DND-41 (cell line): ENCODE measurements at regions not wholly inside any gene's neighbourhood (a gene's known extent, or its start where the extent isn't known, plus 50 kb on each side); places are given as distances from the start of the nearest gene placed in this dataset.

Source experiments
- EZH2 ChIP-seq: IDR thresholded peaks from 3 replicates; pipeline ENCODE4 v1.6.1; 2012; ENCODE audit warnings: borderline replicate concordance, low read depth, mild to moderate bottlenecking, moderate library complexity, low read length, inconsistent platforms; ENCODE audit not compliant: severe bottlenecking
- TF ChIP-seq, protein P1 (sequence below): IDR thresholded peaks from 2 replicates; pipeline ENCODE4 v1.5.1; 2012; ENCODE audit warnings: borderline replicate concordance, low read length, moderate library complexity, mild to moderate bottlenecking; ENCODE audit not compliant: poor library complexity, severe bottlenecking; ENCODE audit errors: extremely low read depth

DNA sequence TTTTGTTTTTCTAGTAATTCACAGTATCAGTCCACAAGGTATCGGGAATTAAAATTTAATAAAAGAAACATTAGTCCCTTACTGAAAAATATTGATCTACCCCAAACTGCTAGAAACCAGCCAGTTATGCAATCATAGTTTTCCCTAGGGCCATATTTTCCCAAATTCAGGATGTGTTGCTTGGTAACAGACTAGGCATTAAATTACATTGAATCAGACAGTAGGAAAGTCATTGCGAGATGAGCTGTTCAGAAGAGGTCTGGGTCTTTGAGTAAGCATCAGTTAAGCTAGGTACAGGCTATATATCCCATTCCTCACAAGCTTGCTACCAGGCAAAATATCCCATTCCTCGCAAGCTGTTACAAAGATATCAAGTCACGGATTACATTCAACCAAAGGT, 123.0 kb upstream of the CCDC150 start:
- no peak for TF ChIP-seq EZH2
- TF ChIP-seq, protein P1, sequence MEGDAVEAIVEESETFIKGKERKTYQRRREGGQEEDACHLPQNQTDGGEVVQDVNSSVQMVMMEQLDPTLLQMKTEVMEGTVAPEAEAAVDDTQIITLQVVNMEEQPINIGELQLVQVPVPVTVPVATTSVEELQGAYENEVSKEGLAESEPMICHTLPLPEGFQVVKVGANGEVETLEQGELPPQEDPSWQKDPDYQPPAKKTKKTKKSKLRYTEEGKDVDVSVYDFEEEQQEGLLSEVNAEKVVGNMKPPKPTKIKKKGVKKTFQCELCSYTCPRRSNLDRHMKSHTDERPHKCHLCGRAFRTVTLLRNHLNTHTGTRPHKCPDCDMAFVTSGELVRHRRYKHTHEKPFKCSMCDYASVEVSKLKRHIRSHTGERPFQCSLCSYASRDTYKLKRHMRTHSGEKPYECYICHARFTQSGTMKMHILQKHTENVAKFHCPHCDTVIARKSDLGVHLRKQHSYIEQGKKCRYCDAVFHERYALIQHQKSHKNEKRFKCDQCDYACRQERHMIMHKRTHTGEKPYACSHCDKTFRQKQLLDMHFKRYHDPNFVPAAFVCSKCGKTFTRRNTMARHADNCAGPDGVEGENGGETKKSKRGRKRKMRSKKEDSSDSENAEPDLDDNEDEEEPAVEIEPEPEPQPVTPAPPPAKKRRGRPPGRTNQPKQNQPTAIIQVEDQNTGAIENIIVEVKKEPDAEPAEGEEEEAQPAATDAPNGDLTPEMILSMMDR = no peak
